Sigmoid colon (tissue), 4 donors: ENCODE measurements at regions not wholly inside any gene's neighbourhood (a gene's known extent, or its start where the extent isn't known, plus 50 kb on each side); places are given as distances from the start of the nearest gene placed in this dataset.

Experiments
- CTCF ChIP-seq, 4 experiments: fragments of 450-650 bp in 3 of 4; fragments of 200-600 bp in 1 of 4; IDR thresholded peaks; one replicate each; pipeline ENCODE4 v1.5.1; 2016 to 2019; ENCODE audit warnings: antibody characterized with exemption in 4 of 4, mild to moderate bottlenecking in 3 of 4, moderate library complexity in 2 of 4
- POLR2A ChIP-seq, 2 donors: fragments of 450-650 bp; IDR thresholded peaks; one replicate each; pipeline ENCODE4 v1.6.1; 2016; ENCODE audit warnings: antibody characterized with exemption in 2 of 2, mild to moderate bottlenecking in 2 of 2, moderate library complexity in 2 of 2
- POLR2AphosphoS5 ChIP-seq, 4 donors: sonication (generic); formaldehyde crosslinking; IDR thresholded peaks; one replicate each; pipeline ENCODE4 v1.6.1; 2017; ENCODE audit warnings: antibody characterized with exemption in 4 of 4

- TF ChIP-seq CTCF (IDR thresholded peaks at IDR 0.05) (no peak), POLR2A (IDR thresholded peaks at IDR 0.05) (no peak), POLR2AphosphoS5 (IDR thresholded peaks at IDR 0.05) (no peak)
Observed at GRCh38 chr14:96940009-96940408, 142.8 kb downstream of the VRK1 start.
